ENCODE measurements at regions not wholly inside any gene's neighbourhood (a gene's known extent, or its start where the extent isn't known, plus 50 kb on each side); places are given as distances from the start of the nearest gene placed in this dataset.

DNA sequence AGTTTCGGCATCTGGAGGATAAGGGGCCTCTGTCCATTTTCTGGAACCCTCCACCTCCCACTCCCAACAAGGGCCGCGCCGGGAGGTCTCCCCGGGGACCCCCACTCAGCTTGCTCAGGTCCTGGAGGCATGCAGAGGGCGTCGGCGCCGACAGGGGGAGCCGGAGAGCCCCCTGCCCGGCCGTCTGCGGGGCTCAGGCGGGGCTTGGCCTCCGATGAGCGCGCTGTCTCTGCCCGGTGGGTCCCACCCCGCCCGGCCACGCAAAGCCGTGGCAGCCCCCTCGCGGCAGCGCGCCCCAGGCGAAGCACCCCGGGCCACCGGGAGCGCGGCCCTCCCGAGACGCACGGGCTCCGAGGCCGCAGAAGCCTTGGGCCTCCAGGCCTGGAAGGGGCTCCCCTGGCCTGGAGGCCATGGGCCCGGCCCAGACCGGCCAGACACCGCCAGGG is 149.7 kb upstream of the ZNF536 start:
- Histone ChIP-seq H3K9ac (ENCODE audit: low read depth, low read length) (no peak overlapping the region), H3K9me3 (ENCODE audit: control insufficient read depth, insufficient read depth, low read length) (no peaks in the 10 kb centered on the region), H3K18ac (ENCODE audit: low read depth, low read length) (no peak overlapping the region), H4K91ac (ENCODE audit: insufficient read depth, low read depth, low read length) (no peak overlapping the region), H3K14ac (replicated peaks; ENCODE audit: low read depth, low read length) (no peak overlapping the region), H2AK9ac (replicated peaks; ENCODE audit: low read depth, low read length, poor library complexity) (no peak overlapping the region), H3K36me3 (ENCODE audit: control insufficient read depth, insufficient read depth, low read length) (no peaks in the 10 kb centered on the region), H2BK5ac (ENCODE audit: low read depth, low read length, poor library complexity, severe bottlenecking) (no peak overlapping the region), H3K27me3 (ENCODE audit: control insufficient read depth, insufficient read depth, low read length) (peaks cover 37% of the 10 kb centered on the region), H4K5ac (ENCODE audit: low read depth, low read length) (no peak overlapping the region), H3K4me3 (ENCODE audit: insufficient read depth, low read depth, low read length) (no peak overlapping the region), H2BK20ac (ENCODE audit: low read depth, low read length) (no peak overlapping the region), H3K23ac (ENCODE audit: low read depth, low read length) (no peak overlapping the region), H3K4ac (ENCODE audit: low read depth, low read length) (no peak overlapping the region), H3K4me2 (ENCODE audit: low read depth, low read length) (no peak overlapping the region), H2AFZ (replicated peaks; ENCODE audit: low read length, poor library complexity) (no peak overlapping the region), H3K56ac (ENCODE audit: extremely low read depth, insufficient read depth, low read length) (no peak overlapping the region), H3K27ac (ENCODE audit: insufficient read depth, low read length) (no peak overlapping the region), H3K9me1 (ENCODE audit: insufficient read depth, low read length) (no peaks in the 10 kb centered on the region), H3K79me1 (ENCODE audit: low read depth in 1 of 2, low read length in 2 of 2) (no peaks in the 10 kb centered on the region), H2BK15ac (ENCODE audit: low read depth, low read length) (no peak overlapping the region), H3K4me1 (ENCODE audit: control insufficient read depth, insufficient read depth, low read length) (peaks cover 4% of the 10 kb centered on the region; the same call in 1 of the 2 replicates), H4K8ac (ENCODE audit: low read depth in 2 of 2, low read length in 2 of 2) (no peak overlapping the region), H2BK120ac (ENCODE audit: low read depth, low read length) (no peak overlapping the region), H2AK5ac (ENCODE audit: low read depth, low read length) (no peak overlapping the region), H4K20me1 (ENCODE audit: insufficient read depth, low read length) (no peaks in the 10 kb centered on the region)
- no peak for DNase-seq
- TF ChIP-seq, protein P1, sequence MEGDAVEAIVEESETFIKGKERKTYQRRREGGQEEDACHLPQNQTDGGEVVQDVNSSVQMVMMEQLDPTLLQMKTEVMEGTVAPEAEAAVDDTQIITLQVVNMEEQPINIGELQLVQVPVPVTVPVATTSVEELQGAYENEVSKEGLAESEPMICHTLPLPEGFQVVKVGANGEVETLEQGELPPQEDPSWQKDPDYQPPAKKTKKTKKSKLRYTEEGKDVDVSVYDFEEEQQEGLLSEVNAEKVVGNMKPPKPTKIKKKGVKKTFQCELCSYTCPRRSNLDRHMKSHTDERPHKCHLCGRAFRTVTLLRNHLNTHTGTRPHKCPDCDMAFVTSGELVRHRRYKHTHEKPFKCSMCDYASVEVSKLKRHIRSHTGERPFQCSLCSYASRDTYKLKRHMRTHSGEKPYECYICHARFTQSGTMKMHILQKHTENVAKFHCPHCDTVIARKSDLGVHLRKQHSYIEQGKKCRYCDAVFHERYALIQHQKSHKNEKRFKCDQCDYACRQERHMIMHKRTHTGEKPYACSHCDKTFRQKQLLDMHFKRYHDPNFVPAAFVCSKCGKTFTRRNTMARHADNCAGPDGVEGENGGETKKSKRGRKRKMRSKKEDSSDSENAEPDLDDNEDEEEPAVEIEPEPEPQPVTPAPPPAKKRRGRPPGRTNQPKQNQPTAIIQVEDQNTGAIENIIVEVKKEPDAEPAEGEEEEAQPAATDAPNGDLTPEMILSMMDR (conservative IDR thresholded peaks at IDR 0.05; ENCODE audit: low read depth, low read length): 0 out of 2 replicates have a peak, but pooled peaks have one; percentile 11
- TF ChIP-seq RAD21 (IDR thresholded peaks at IDR 0.05; ENCODE audit: low read length): no peak
- no peak for TF ChIP-seq CHD1 (IDR thresholded peaks at IDR 0.05; ENCODE audit: low read depth, low read length)
- TF ChIP-seq USF2 (IDR thresholded peaks at IDR 0.05; ENCODE audit: low read depth, low read length): no peak
- intact Hi-C loops (cut with micrococcal nuclease) (loop anchor here (10.0 kb wide), 2 partner anchors 278 to 422 kb away; partner anchors contain the start of gene URI1), in situ Hi-C loops (cut with MboI; ENCODE audit: low sequenced_read_pairs) (no loop called here), dilution Hi-C loops (cut with HindIII; ENCODE audit: low sequenced_read_pairs, unreplicated experiment) (no loop called here)
- no peak for ATAC-seq (ENCODE audit: low read depth)
- ChIA-PET POLR2A (ENCODE audit: unreplicated experiment) (no interaction called here), CTCF (no interaction called here)
- WGBS, 2 experiments (ENCODE audit: extremely low coverage in 2 of 2, insufficient read length in 1 of 2): 8% methylated on average over 9 of the region's 39 CpGs; no CpG with 5 or more reads in 1 of the 2 experiments
- no TSS peak for BruUV-seq (replicated peaks)

All from IMR-90 (cell line).